GM19468 (cell line): ENCODE measurements at regions not wholly inside any gene's neighbourhood (a gene's known extent, or its start where the extent isn't known, plus 50 kb on each side); places are given as distances from the start of the nearest gene placed in this dataset.

Experiments used
- ATAC-seq: cut with Tn5 transposase; IDR thresholded peaks from one replicate; pipeline ENCODE4 v1.9.1; 2021; ENCODE audit warnings: mild to moderate bottlenecking, moderate library complexity, moderate number of reproducible peaks; ENCODE audit not compliant: unreplicated experiment; ENCODE audit errors: extremely low read depth

GRCh38 chr5:161235569-161235968, 311.0 kb downstream of the GABRB2 start:
- no peak for ATAC-seq

- no peak for ATAC-seq
Observed at GRCh38 chr5:161233553-161233952, 313.0 kb downstream of the GABRB2 start.

- ATAC-seq, result no peak
Observed at GRCh38 chr5:161230221-161230620, 316.3 kb downstream of the GABRB2 start.

GRCh38 chr5:161219816-161220215, 326.7 kb downstream of the GABRB2 start:
- no peak for ATAC-seq

GRCh38 chr5:161216877-161217276, 329.6 kb downstream of the GABRB2 start:
- no peak for ATAC-seq

GRCh38 chr5:161212123-161212712, 334.3 kb downstream of the GABRB2 start:
- ATAC-seq, result no peak

- no peak for ATAC-seq
Observed at GRCh38 chr5:161201558-161201957, 345.0 kb downstream of the GABRB2 start.

GRCh38 chr5:161190778-161191177, 338.8 kb upstream of the ATP10B start:
- no peak for ATAC-seq

GRCh38 chr5:161190086-161190485, 338.1 kb upstream of the ATP10B start:
- ATAC-seq, result no peak

- ATAC-seq, result no peak
Observed at GRCh38 chr5:161189452-161189851, 337.4 kb upstream of the ATP10B start.

GRCh38 chr5:161183559-161183958, 331.5 kb upstream of the ATP10B start:
- ATAC-seq, result no peak

- no peak for ATAC-seq
Observed at GRCh38 chr5:161176221-161176620, 324.2 kb upstream of the ATP10B start.

GRCh38 chr5:161169776-161170175, 317.8 kb upstream of the ATP10B start:
- ATAC-seq, result no peak

GRCh38 chr5:161167016-161167767, 315.2 kb upstream of the ATP10B start:
- no peak for ATAC-seq

- ATAC-seq, result no peak
Observed at GRCh38 chr5:161165998-161166660, 314.1 kb upstream of the ATP10B start.

GRCh38 chr5:161157925-161158324, 305.9 kb upstream of the ATP10B start:
- ATAC-seq, result no peak

GRCh38 chr5:161155451-161155850, 303.4 kb upstream of the ATP10B start:
- ATAC-seq, result no peak

- no peak for ATAC-seq
Observed at GRCh38 chr5:161152415-161152940, 300.5 kb upstream of the ATP10B start.

- ATAC-seq, result no peak
Observed at GRCh38 chr5:161150441-161150988, 298.5 kb upstream of the ATP10B start.

- ATAC-seq, result no peak
Observed at GRCh38 chr5:161149078-161149477, 297.1 kb upstream of the ATP10B start.
